ENCODE measurements at regions not wholly inside any gene's neighbourhood (a gene's known extent, or its start where the extent isn't known, plus 50 kb on each side); places are given as distances from the start of the nearest gene placed in this dataset.
A peak's percentile ranks its signal among the peaks of the same experiment; 100 is the strongest.

GRCh38 chr3:72630969-72631344, 217.3 kb downstream of the SHQ1 start:
- H3K4me1 Mint-ChIP-seq, result peaks cover 43% of the 10 kb centered on the region
- H3K36me3 Mint-ChIP-seq (ENCODE audit: low read depth), result no peaks in the 10 kb centered on the region
- no peak for DNase-seq
- no peak for TF ChIP-seq CTCF (IDR thresholded peaks at IDR 0.05)
- H3K27me3 Mint-ChIP-seq (ENCODE audit: low read depth, poor library complexity), result peaks cover 20% of the 10 kb centered on the region
- H3K27ac Mint-ChIP-seq, result peak overlapping the region; percentile 75
- H3K9me3 Mint-ChIP-seq, result peaks cover 19% of the 10 kb centered on the region
- no peak overlapping the region for H3K4me3 Mint-ChIP-seq

DNA sequence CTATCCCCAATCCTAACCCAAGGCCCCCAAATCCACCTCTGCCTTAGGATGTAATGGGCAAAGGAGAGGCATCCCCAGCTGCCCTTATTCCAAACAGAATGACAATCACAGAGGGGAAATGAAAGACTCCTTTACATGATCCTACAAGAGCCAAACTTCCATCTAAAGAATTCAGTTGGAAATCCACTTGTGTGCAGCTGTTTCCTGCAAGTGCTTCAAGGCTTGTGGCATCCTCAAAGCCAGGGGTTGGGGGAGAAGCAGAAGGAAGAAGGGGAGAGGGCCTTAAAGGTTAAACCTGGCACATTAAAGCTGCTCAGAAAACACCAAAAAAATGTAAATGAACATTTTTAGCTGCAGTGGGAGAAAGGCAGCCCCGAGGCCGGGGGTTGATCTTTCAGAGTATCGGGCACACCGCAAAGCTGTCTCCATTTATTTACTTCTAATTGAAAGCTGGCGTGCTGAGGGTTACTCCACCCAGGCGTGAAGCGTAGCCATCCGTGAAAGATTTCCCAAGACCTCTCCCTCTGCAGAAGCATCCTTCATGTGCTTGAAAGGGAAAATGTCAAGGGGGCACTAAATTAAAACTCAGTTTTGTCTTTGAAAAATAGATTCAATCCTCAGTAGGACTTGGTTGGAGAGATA, 217.8 kb downstream of the SHQ1 start:
- Mint-ChIP-seq H3K4me1 (peaks cover 43% of the 10 kb centered on the region), H3K36me3 (ENCODE audit: low read depth) (no peaks in the 10 kb centered on the region), H3K4me3 (peak overlapping the region; percentile 21), H3K9me3 (peaks cover 19% of the 10 kb centered on the region), H3K27me3 (ENCODE audit: low read depth, poor library complexity) (peaks cover 16% of the 10 kb centered on the region), H3K27ac (peak overlapping the region; percentile 2)
- peak; percentile 62 for DNase-seq
- no peak for TF ChIP-seq CTCF (IDR thresholded peaks at IDR 0.05)

GRCh38 chr3:72629191-72629631, 219.0 kb downstream of the SHQ1 start:
- Mint-ChIP-seq H3K4me1 (peaks cover 43% of the 10 kb centered on the region), H3K4me3 (no peak overlapping the region), H3K27me3 (ENCODE audit: low read depth, poor library complexity) (peaks cover 13% of the 10 kb centered on the region), H3K36me3 (ENCODE audit: low read depth) (no peaks in the 10 kb centered on the region), H3K9me3 (peaks cover 19% of the 10 kb centered on the region), H3K27ac (no peak overlapping the region)
- TF ChIP-seq CTCF (IDR thresholded peaks at IDR 0.05), result no peak
- DNase-seq, result no peak

DNA sequence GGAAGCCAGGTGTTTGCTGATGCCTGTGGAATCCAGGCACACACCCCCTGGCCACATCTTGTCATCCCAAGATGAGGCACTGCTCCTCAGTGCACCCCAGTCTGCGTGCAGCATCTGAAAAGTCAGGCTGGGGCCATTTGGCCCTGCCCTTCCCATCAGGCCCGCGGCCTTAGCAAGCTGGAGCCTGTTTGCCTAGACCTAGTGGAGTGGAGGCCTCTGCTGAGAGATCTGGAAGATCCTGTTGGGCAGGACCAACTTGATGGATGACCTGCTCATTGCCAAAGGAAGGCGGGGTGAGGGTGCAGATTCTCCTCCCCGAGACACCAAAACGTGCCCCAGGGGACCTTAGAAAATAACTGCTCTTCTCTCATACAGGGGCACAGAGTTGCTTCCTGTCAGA, 220.2 kb downstream of the SHQ1 start:
- no peak for TF ChIP-seq CTCF (IDR thresholded peaks at IDR 0.05)
- DNase-seq, result no peak
- peaks cover 43% of the 10 kb centered on the region for H3K4me1 Mint-ChIP-seq
- H3K27ac Mint-ChIP-seq, result no peak overlapping the region
- H3K4me3 Mint-ChIP-seq, result no peak overlapping the region
- H3K9me3 Mint-ChIP-seq, result peaks cover 16% of the 10 kb centered on the region
- peaks cover 14% of the 10 kb centered on the region for H3K27me3 Mint-ChIP-seq (ENCODE audit: low read depth, poor library complexity)
- H3K36me3 Mint-ChIP-seq (ENCODE audit: low read depth), result no peaks in the 10 kb centered on the region

- H3K4me1 Mint-ChIP-seq, result peaks cover 50% of the 10 kb centered on the region
- no peak for TF ChIP-seq CTCF (IDR thresholded peaks at IDR 0.05)
These were observed 221.0 kb downstream of the SHQ1 start for GRCh38 chr3:72627271-72627670.

More at GRCh38 chr3:72627271-72627670, 221.0 kb downstream of the SHQ1 start:
- Mint-ChIP-seq H3K27ac (peak overlapping the region; percentile 7), H3K4me3 (no peak overlapping the region), H3K36me3 (ENCODE audit: low read depth) (no peaks in the 10 kb centered on the region), H3K9me3 (peaks cover 9% of the 10 kb centered on the region), H3K27me3 (ENCODE audit: low read depth, poor library complexity) (peaks cover 19% of the 10 kb centered on the region)
- no peak for DNase-seq
